RWPE1 (cell line): ENCODE measurements at regions not wholly inside any gene's neighbourhood (a gene's known extent, or its start where the extent isn't known, plus 50 kb on each side); places are given as distances from the start of the nearest gene placed in this dataset.

ENCODE experiments used
- CTCF ChIA-PET: fragments of 350-600 bp; sonication (Branson Sonifier 250); formaldehyde crosslinking; extraction: SDS; loops from one replicate; lab custom pipeline; 2021; lab: Yijun Ruan, JAX
- POLR2A ChIA-PET: fragments of 400-600 bp; formaldehyde crosslinking; extraction: SDS; loops from one replicate; lab custom pipeline; 2020; ENCODE audit warnings: antibody characterized with exemption; ENCODE audit not compliant: low non-redundant PET; lab: Yijun Ruan, JAX
- DNase-seq: peaks from one replicate; pipeline ENCODE4 v3.0.0; 2012; ENCODE audit warnings: low spot score
- H3K27ac ChIP-seq: fragments of 450-650 bp; 2 replicates; pipeline ENCODE4 v1.5.1; 2017
- TF ChIP-seq, protein P1 (sequence below): fragments of 450-650 bp; conservative IDR thresholded peaks from 2 replicates; pipeline ENCODE4 v1.5.1; 2017; ENCODE audit warnings: low read depth, mild to moderate bottlenecking

DNA sequence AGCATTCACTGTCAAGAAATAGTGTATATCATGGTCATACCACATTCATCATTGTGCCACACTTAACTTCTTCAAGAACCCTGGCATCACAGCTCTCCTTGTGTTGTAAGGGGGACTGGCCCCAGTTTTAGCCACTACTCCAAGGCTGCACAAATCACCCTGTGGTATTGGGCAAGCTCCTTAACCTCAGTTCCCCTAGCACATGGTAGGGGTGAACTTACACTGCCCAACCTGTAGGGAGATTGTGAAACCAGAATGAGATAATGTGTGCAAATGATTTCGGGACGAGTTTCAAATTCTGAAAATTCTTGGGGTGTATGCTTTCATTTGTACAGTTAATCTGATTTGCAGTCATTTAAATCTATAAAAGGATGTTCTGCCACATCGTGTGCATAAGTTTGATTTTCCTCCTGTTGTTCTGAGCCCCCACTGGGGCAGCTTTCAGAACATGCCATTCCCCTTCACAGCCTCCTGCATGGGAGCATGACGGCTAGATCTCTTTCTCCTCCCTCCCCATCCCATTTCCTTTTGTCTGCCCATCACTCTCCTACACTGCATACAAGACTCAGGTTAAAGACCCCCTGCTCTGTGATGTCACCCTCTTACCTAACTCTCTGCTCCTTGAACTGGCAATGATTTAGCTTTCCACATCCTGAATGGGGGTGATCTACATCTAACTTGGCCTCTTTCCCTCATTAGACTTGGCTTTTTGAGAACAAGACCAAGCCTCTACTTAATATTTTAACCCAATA is 290.3 kb downstream of the CHRM3 start:
- no peak for DNase-seq
- ChIA-PET POLR2A (no interaction called here), CTCF (interaction anchor here (0.6 kb wide), 1 partner anchor 271 kb away, joined by 3 read pairs; no protein-coding TSS in a partner anchor)
- TF ChIP-seq, protein P1, sequence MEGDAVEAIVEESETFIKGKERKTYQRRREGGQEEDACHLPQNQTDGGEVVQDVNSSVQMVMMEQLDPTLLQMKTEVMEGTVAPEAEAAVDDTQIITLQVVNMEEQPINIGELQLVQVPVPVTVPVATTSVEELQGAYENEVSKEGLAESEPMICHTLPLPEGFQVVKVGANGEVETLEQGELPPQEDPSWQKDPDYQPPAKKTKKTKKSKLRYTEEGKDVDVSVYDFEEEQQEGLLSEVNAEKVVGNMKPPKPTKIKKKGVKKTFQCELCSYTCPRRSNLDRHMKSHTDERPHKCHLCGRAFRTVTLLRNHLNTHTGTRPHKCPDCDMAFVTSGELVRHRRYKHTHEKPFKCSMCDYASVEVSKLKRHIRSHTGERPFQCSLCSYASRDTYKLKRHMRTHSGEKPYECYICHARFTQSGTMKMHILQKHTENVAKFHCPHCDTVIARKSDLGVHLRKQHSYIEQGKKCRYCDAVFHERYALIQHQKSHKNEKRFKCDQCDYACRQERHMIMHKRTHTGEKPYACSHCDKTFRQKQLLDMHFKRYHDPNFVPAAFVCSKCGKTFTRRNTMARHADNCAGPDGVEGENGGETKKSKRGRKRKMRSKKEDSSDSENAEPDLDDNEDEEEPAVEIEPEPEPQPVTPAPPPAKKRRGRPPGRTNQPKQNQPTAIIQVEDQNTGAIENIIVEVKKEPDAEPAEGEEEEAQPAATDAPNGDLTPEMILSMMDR, result no peak
- no peak overlapping the region for H3K27ac ChIP-seq

DNA sequence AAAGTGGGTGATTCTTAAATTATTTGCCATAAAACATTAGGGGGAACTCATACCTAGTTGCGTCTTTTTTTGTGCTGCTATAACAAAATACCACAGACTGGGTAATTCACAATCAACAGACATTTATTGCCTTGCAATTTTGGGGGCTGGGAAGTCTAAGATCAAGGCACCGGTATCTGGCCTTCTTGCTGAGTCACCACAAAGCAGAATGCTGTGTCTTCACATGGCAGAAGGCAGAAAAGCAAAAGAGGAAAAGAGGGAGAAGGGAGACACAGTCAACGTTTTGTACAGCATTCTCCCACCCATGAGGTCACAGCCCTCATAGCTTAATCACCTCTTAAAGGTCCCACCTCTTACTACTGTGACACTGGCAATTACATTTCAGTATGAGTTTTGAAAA is 291.0 kb downstream of the CHRM3 start:
- no peak overlapping the region for H3K27ac ChIP-seq
- CTCF ChIA-PET, result interaction anchor here (0.7 kb wide), 1 partner anchor 86 kb away, joined by 4 read pairs; no protein-coding TSS in a partner anchor
- TF ChIP-seq, protein P1, result no peak
- DNase-seq, result no peak
- POLR2A ChIA-PET, result no interaction called here

DNA sequence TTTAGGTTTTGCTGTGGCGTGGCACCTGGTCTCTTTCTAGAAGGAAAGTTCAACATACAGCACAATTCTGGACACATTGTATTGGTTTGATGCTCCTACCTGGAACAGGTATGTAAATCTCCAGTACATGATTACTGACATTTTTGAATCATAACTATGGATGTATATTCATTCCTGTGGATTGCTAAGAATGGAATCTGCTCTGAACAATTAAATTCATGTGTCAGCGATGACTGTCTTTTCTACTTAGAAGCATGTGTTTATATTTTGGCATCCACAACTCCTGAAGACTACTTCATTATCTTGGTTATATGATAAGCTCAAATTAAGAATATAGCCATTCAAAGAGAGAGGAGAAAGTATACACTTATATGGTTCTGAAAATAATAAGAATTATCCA is 291.8 kb downstream of the CHRM3 start:
- TF ChIP-seq, protein P1, result no peak
- H3K27ac ChIP-seq, result no peak overlapping the region
- DNase-seq, result peak; percentile 5
- POLR2A ChIA-PET, result no interaction called here
- CTCF ChIA-PET, result no interaction called here

DNA sequence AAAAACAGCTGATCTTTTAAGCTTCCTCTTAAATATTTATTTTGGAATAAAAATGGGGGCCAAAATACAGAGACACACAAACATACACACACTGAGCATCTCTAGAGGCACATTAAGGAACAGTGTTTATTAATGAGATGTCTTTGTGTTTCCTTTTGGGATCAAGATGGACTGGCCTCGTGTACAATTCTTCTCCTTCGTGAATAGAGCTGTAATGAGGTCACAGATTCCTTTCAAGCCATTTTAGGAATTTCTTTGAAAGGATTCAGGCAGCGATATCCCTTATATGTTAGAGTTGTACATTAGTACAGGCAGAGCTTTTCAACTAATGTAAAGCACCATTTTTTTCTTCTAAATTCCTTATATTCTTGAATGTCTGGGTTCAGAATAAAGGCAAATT is 295.7 kb downstream of the CHRM3 start:
- DNase-seq, result no peak
- ChIA-PET CTCF (no interaction called here), POLR2A (no interaction called here)
- no peak overlapping the region for H3K27ac ChIP-seq
- TF ChIP-seq, protein P1, result no peak

DNA sequence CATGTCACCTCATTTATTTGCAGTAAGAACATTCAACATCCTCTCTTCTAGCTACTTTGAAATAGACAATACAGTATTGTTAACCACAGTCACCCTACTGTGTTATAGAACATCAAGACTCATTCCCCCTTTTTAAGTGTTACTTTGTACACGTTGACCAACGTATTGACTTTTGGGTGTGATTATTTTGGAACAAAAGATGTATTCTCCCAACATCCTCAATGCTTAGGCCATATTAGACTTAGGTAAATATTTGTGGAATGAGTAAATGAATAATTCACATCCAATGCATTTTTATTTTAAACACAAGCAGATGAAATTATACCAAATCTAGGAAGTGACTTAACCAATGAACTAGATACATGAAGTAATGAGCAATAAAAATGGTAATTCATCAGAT is 296.6 kb downstream of the CHRM3 start:
- ChIA-PET CTCF (no interaction called here), POLR2A (no interaction called here)
- TF ChIP-seq, protein P1, result no peak

DNA sequence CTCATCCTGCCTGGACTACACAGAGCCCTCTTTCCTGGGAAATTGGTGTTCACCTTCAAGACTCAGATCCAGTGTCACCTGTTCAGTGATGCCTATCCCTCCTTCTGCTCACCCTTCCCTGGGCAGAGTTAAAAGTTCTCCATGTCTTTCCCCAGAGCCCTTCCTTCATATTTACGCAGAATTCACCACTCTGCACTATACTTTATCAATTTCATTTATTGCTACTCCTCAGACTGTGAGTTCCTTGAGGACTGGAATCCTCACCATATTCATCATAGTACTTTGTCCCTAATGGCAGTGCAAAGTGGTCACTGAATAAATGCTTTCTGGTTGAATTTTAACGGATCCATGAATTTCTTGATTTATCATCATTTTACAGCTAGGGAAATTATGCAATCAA is 300.0 kb downstream of the CHRM3 start:
- TF ChIP-seq, protein P1, result no peak
- POLR2A ChIA-PET, result no interaction called here
- no peak overlapping the region for H3K27ac ChIP-seq
- no peak for DNase-seq
- CTCF ChIA-PET, result no interaction called here

More for the DNA sequence above, 296.6 kb downstream of the CHRM3 start:
- H3K27ac ChIP-seq, result no peak overlapping the region
- DNase-seq, result no peak
